Islet precursor cell (in vitro differentiated cells): ENCODE measurements at regions not wholly inside any gene's neighbourhood (a gene's known extent, or its start where the extent isn't known, plus 50 kb on each side); places are given as distances from the start of the nearest gene placed in this dataset.

ENCODE experiments used
- DNase-seq: peaks from one replicate; pipeline ENCODE4 v3.0.0-alpha.2; 2018

- DNase-seq: no peak
Measured at GRCh38 chr4:181507180-181507835, 735.9 kb upstream of the TENM3 start.

GRCh38 chr4:181507938-181508337 is 735.3 kb upstream of the TENM3 start:
- DNase-seq: no peak

- DNase-seq: no peak
Measured at GRCh38 chr4:181508601-181509000, 734.6 kb upstream of the TENM3 start.

- no peak for DNase-seq
Measured at GRCh38 chr4:181509073-181509472, 734.1 kb upstream of the TENM3 start.

GRCh38 chr4:181517491-181517890 is 725.7 kb upstream of the TENM3 start:
- no peak for DNase-seq

GRCh38 chr4:181520790-181521189 is 722.4 kb upstream of the TENM3 start:
- no peak for DNase-seq

GRCh38 chr4:181523973-181524372 is 719.2 kb upstream of the TENM3 start:
- no peak for DNase-seq

GRCh38 chr4:181524499-181524898 is 718.7 kb upstream of the TENM3 start:
- DNase-seq: no peak

GRCh38 chr4:181525634-181526033 is 717.6 kb upstream of the TENM3 start:
- no peak for DNase-seq

GRCh38 chr4:181528570-181529184 is 714.5 kb upstream of the TENM3 start:
- DNase-seq: peak; percentile 91

GRCh38 chr4:181529537-181529936 is 713.7 kb upstream of the TENM3 start:
- no peak for DNase-seq

- no peak for DNase-seq
Measured at GRCh38 chr4:181536196-181536746, 706.9 kb upstream of the TENM3 start.

GRCh38 chr4:181536811-181537434 is 706.3 kb upstream of the TENM3 start:
- DNase-seq: no peak

GRCh38 chr4:181538431-181538830 is 704.8 kb upstream of the TENM3 start:
- DNase-seq: no peak

GRCh38 chr4:181541396-181541795 is 701.8 kb upstream of the TENM3 start:
- DNase-seq: no peak

- DNase-seq: peak; percentile 65
Measured at GRCh38 chr4:181548873-181549575, 694.2 kb upstream of the TENM3 start.

- DNase-seq: no peak
Measured at GRCh38 chr4:181549576-181550188, 693.5 kb upstream of the TENM3 start.

GRCh38 chr4:181550381-181550780 is 692.8 kb upstream of the TENM3 start:
- DNase-seq: no peak

GRCh38 chr4:181559637-181560036 is 683.6 kb upstream of the TENM3 start:
- peak; percentile 79 for DNase-seq

GRCh38 chr4:181562399-181562798 is 680.8 kb upstream of the TENM3 start:
- DNase-seq: no peak

- DNase-seq: no peak
Measured at GRCh38 chr4:181564625-181565024, 678.6 kb upstream of the TENM3 start.

GRCh38 chr4:181566490-181566889 is 676.7 kb upstream of the TENM3 start:
- DNase-seq: no peak

- DNase-seq: no peak
Measured at GRCh38 chr4:181569553-181569952, 673.6 kb upstream of the TENM3 start.
